MCF 10A (cell line): ENCODE measurements at regions not wholly inside any gene's neighbourhood (a gene's known extent, or its start where the extent isn't known, plus 50 kb on each side); places are given as distances from the start of the nearest gene placed in this dataset.

Experiments
- BruUV-seq: library from RNA; stranded (reverse); fragments of 400-500 nt; replicated peaks from 2 replicates; lab custom pipeline; 2021; lab: Mats Ljungman, UMichigan
- CTCF ChIA-PET: fragments of 300-600 bp; sonication (Branson Sonifier 250); formaldehyde crosslinking; extraction: SDS; loops from one replicate; lab custom pipeline; 2021; ENCODE audit warnings: antibody characterized with exemption, inconsistent platforms; lab: Yijun Ruan, JAX
- POLR2A ChIA-PET: fragments of 300-600, 350-650 bp; sonication (Branson Sonifier 250); formaldehyde crosslinking; extraction: SDS; loops from one replicate; lab custom pipeline; 2020; ENCODE audit warnings: antibody characterized with exemption, inconsistent platforms; lab: Yijun Ruan, JAX
- DNase-seq: peaks from one replicate; pipeline ENCODE4 v3.0.0-alpha.2; 2018; ENCODE audit not compliant: unreplicated experiment
- H3K27ac Mint-ChIP-seq: one replicate; pipeline ENCODE4 v1.8.0; 2022; ENCODE audit warnings: mild to moderate bottlenecking, low read depth, mixed read lengths; ENCODE audit not compliant: unreplicated experiment
- H3K27me3 Mint-ChIP-seq: one replicate; pipeline ENCODE4 v1.8.0; 2022; ENCODE audit warnings: mixed read lengths; ENCODE audit not compliant: insufficient read depth, unreplicated experiment
- H3K36me3 Mint-ChIP-seq: one replicate; pipeline ENCODE4 v1.8.0; 2022; ENCODE audit warnings: mild to moderate bottlenecking, moderate library complexity, mixed read lengths; ENCODE audit not compliant: insufficient read depth, unreplicated experiment
- H3K4me1 Mint-ChIP-seq: one replicate; pipeline ENCODE4 v1.8.0; 2022; ENCODE audit warnings: mixed read lengths; ENCODE audit not compliant: insufficient read depth, unreplicated experiment
- H3K4me3 Mint-ChIP-seq: one replicate; pipeline ENCODE4 v1.8.0; 2022; ENCODE audit warnings: mild to moderate bottlenecking, moderate library complexity, mixed read lengths; ENCODE audit not compliant: unreplicated experiment
- H3K9me3 Mint-ChIP-seq: one replicate; pipeline ENCODE4 v1.8.0; 2022; ENCODE audit warnings: mixed read lengths; ENCODE audit not compliant: unreplicated experiment
- intact Hi-C: fragments of 100-400 bp; cut with micrococcal nuclease; formaldehyde crosslinking; loops from 2 replicates; pipeline ENCODE4 v1.14.1; 2022
- TF ChIP-seq, protein P1 (sequence below): fragments of 200-600 bp; IDR thresholded peaks from one replicate; pipeline ENCODE4 v1.8.0; 2022; ENCODE audit warnings: antibody characterized with exemption, mild to moderate bottlenecking; ENCODE audit not compliant: unreplicated experiment

DNA sequence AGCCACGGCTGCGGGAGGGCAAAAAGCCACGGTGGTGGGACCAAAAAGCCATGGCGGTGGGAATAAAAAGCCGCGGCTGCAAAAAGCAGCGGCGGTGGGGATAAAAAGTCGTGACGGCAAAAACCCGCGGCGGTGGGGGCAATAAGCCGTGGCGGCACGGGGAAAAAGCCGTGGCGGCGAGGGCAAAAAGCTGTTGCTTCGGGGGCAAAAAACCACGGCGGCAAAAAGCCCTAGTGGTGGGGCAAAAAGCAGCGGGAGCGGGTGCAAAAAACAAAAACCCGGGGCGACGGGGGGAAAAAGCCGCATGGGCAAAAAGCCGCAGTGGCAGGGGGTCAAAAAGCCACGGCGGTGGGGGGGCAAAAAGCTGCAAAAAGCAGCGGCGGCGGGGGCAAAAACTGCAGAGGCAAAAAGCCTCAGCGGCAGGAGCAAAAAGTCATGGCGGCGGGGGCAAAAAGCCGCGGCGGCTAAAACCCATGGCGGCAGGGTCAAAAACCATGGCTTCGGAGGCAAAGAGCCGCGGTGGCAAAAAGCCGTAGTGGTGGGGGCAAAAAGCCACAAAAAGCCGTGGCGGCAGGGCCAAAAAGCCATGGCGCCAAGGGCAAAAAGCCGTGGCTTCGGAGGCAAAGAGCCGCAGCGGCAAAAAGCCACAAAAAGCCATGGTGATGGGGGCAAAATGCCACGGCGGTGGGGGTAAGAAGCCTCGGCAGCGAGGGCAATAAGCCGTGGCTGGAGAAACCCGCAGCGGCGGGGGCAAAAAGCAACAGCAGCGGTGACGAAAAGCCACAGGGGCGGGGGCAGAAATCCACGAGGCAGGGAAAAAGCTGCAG, 525.8 kb downstream of the ZNF33B start:
- intact Hi-C loops, result no loop called here
- TF ChIP-seq, protein P1, sequence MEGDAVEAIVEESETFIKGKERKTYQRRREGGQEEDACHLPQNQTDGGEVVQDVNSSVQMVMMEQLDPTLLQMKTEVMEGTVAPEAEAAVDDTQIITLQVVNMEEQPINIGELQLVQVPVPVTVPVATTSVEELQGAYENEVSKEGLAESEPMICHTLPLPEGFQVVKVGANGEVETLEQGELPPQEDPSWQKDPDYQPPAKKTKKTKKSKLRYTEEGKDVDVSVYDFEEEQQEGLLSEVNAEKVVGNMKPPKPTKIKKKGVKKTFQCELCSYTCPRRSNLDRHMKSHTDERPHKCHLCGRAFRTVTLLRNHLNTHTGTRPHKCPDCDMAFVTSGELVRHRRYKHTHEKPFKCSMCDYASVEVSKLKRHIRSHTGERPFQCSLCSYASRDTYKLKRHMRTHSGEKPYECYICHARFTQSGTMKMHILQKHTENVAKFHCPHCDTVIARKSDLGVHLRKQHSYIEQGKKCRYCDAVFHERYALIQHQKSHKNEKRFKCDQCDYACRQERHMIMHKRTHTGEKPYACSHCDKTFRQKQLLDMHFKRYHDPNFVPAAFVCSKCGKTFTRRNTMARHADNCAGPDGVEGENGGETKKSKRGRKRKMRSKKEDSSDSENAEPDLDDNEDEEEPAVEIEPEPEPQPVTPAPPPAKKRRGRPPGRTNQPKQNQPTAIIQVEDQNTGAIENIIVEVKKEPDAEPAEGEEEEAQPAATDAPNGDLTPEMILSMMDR, result no peak
- no TSS peak for BruUV-seq
- Mint-ChIP-seq H3K9me3 (peaks cover 18% of the 10 kb centered on the region), H3K4me1 (no peaks in the 10 kb centered on the region), H3K36me3 (no peaks in the 10 kb centered on the region), H3K27ac (no peak overlapping the region), H3K4me3 (no peak overlapping the region), H3K27me3 (no peaks in the 10 kb centered on the region)
- CTCF ChIA-PET, result no interaction called here
- DNase-seq, result no peak
- POLR2A ChIA-PET, result no interaction called here

DNA sequence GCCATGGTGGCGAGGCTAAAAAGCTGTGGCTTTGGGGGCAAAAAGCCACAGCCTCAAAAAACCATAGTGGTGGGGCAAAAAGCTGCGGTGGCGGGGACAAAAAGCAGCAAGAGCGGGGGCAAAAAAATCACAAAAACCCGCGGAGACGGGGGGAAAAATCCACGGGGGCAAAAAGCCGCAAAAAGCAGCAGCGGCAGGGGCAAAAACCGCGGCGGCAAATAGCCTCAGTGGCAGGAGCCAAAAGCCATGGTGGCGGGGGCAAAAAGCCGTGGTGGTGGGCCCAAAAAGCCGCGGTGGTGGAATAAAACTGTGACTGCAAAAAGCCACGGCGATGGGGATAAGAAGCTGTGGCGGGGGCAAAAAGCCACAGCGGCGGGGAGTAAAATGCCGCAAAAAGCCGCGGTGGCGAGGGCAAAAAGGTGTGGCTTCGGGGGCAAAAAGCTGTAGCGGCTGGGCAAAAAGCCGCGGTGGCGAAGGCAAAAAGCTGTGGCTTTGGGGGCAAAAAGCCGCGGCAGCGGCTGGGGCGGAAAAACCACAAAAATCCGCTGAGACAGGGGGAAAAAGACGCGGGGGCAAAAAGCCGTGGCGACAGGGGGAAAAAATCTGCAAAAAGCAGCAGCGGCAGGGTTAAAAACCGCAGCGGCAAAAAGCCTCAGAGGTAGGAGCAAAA, 526.6 kb downstream of the ZNF33B start:
- H3K4me3 Mint-ChIP-seq, result no peak overlapping the region
- no peaks in the 10 kb centered on the region for H3K27me3 Mint-ChIP-seq
- H3K9me3 Mint-ChIP-seq, result peaks cover 18% of the 10 kb centered on the region
- H3K36me3 Mint-ChIP-seq, result no peaks in the 10 kb centered on the region
- no peaks in the 10 kb centered on the region for H3K4me1 Mint-ChIP-seq
- no TSS peak for BruUV-seq
- CTCF ChIA-PET, result no interaction called here
- TF ChIP-seq, protein P1, result no peak
- DNase-seq, result no peak
- POLR2A ChIA-PET, result no interaction called here
- intact Hi-C loops, result no loop called here
- no peak overlapping the region for H3K27ac Mint-ChIP-seq

DNA sequence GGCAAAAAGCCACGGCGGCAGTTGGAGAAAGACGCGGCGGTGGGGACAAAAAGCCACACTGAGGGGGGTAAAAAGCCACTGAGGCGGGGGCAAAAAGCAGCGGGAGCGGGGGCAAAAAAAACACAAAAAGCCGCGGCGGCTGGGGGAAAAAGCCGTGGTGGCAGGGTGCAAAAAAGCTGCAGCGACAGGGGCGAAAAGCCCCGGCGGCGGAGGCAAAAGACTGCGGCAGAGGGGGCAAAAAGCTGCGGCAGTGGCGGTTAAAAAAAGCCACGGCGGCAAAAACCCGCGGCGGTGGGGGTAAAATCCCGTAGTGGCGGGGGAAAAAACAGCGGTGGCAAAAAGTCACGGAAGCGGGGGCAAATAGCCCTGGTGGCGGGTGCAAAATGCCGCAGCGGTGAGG, 527.3 kb downstream of the ZNF33B start:
- TF ChIP-seq, protein P1, result no peak
- intact Hi-C loops, result no loop called here
- H3K9me3 Mint-ChIP-seq, result peaks cover 14% of the 10 kb centered on the region
- no peak overlapping the region for H3K4me3 Mint-ChIP-seq
- ChIA-PET POLR2A (no interaction called here), CTCF (no interaction called here)
- DNase-seq, result no peak
- H3K27me3 Mint-ChIP-seq, result no peaks in the 10 kb centered on the region
- no TSS peak for BruUV-seq
- H3K27ac Mint-ChIP-seq, result no peak overlapping the region
- H3K36me3 Mint-ChIP-seq, result no peaks in the 10 kb centered on the region
- no peaks in the 10 kb centered on the region for H3K4me1 Mint-ChIP-seq
